Lung (tissue), 11 donors: ENCODE measurements at regions not wholly inside any gene's neighbourhood (a gene's known extent, or its start where the extent isn't known, plus 50 kb on each side); places are given as distances from the start of the nearest gene placed in this dataset.

Source experiments
- ATAC-seq: fragments of 200-7000 bp; cut with Tn5 transposase; one replicate; pipeline ENCODE4 v1.9.1; 2020; ENCODE audit warnings: moderate number of reproducible peaks; ENCODE audit not compliant: insufficient read depth, low FRiP score
- DNase-seq, 3 donors: peaks; one replicate each; pipeline ENCODE4 v3.0.0-alpha.2; 2013 to 2017
- H3K27ac ChIP-seq, 2 donors: one replicate each; pipeline ENCODE4 v1.5.1; 2013; ENCODE audit warnings: mild to moderate bottlenecking in 2 of 2, moderate library complexity in 2 of 2, control low read depth in 1 of 2, inconsistent platforms in 1 of 2, low read depth in 1 of 2, low read length in 1 of 2
- H3K27me3 ChIP-seq, 3 donors: one replicate each; pipeline ENCODE4 v1.5.1; 2013; ENCODE audit warnings: low read length in 2 of 3; ENCODE audit not compliant: control insufficient read depth in 3 of 3, insufficient read depth in 3 of 3
- H3K36me3 ChIP-seq, 4 donors: one replicate each; pipeline ENCODE4 v1.5.1; 2013; ENCODE audit warnings: low read length in 4 of 4, mild to moderate bottlenecking in 1 of 4, moderate library complexity in 1 of 4; ENCODE audit not compliant: control insufficient read depth in 4 of 4, insufficient read depth in 4 of 4
- H3K4me1 ChIP-seq, 5 donors: one replicate each; pipeline ENCODE4 v1.5.1; 2013; ENCODE audit warnings: low read length in 5 of 5, mild to moderate bottlenecking in 2 of 5, moderate library complexity in 1 of 5; ENCODE audit not compliant: control insufficient read depth in 5 of 5, insufficient read depth in 5 of 5
- H3K4me3 ChIP-seq: one replicate; pipeline ENCODE4 v1.5.1; 2013; ENCODE audit warnings: mild to moderate bottlenecking, control low read depth, moderate library complexity
- H3K9ac ChIP-seq, 2 donors: one replicate each; pipeline ENCODE4 v1.5.1; 2013; ENCODE audit warnings: low read length in 2 of 2, control low read depth in 1 of 2; ENCODE audit not compliant: insufficient read depth in 1 of 2
- H3K9me3 ChIP-seq, 4 donors: one replicate each; pipeline ENCODE4 v1.5.1; 2013; ENCODE audit warnings: low read length in 3 of 4, mild to moderate bottlenecking in 1 of 4, moderate library complexity in 1 of 4; ENCODE audit not compliant: control insufficient read depth in 4 of 4, insufficient read depth in 3 of 4
- WGBS, 2 donors: extraction: QIAGEN DNeasy Blood & Tissue Kit; methylation state at CpG; one replicate each; pipeline ENCODE4 v1.1.7; 2013; 5-methylcytosine and 5-hydroxymethylcytosine counted together
- TF ChIP-seq, protein P1 (sequence below): IDR thresholded peaks from 2 replicates; pipeline ENCODE4 v1.5.1; 2012; ENCODE audit warnings: mild to moderate bottlenecking; ENCODE audit errors: control extremely low read depth, extremely low read depth
- donor health status: control.
- donor health status: control.
- donor health status: Bipolar disorder and iron deficiency.
- donor health status: healthy.
- donor health status: DM: yes; HTN: yes; CAD: no.

GRCh38 chr18:1968801-1969498 is 602.4 kb downstream of the METTL4 start:
- Histone ChIP-seq H3K27me3 (no peaks in the 10 kb centered on the region), H3K4me3 (no peak overlapping the region), H3K4me1 (no peaks in the 10 kb centered on the region), H3K27ac (no peak overlapping the region), H3K9ac (no peak overlapping the region), H3K36me3 (no peaks in the 10 kb centered on the region), H3K9me3 (no peaks in the 10 kb centered on the region)
- DNase-seq, result no peak
- WGBS, 2 donors, result 85 to 90% methylated on average over 4 of the region's 4 CpGs
- TF ChIP-seq, protein P1, sequence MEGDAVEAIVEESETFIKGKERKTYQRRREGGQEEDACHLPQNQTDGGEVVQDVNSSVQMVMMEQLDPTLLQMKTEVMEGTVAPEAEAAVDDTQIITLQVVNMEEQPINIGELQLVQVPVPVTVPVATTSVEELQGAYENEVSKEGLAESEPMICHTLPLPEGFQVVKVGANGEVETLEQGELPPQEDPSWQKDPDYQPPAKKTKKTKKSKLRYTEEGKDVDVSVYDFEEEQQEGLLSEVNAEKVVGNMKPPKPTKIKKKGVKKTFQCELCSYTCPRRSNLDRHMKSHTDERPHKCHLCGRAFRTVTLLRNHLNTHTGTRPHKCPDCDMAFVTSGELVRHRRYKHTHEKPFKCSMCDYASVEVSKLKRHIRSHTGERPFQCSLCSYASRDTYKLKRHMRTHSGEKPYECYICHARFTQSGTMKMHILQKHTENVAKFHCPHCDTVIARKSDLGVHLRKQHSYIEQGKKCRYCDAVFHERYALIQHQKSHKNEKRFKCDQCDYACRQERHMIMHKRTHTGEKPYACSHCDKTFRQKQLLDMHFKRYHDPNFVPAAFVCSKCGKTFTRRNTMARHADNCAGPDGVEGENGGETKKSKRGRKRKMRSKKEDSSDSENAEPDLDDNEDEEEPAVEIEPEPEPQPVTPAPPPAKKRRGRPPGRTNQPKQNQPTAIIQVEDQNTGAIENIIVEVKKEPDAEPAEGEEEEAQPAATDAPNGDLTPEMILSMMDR, result no peak
- no peak for ATAC-seq

DNA sequence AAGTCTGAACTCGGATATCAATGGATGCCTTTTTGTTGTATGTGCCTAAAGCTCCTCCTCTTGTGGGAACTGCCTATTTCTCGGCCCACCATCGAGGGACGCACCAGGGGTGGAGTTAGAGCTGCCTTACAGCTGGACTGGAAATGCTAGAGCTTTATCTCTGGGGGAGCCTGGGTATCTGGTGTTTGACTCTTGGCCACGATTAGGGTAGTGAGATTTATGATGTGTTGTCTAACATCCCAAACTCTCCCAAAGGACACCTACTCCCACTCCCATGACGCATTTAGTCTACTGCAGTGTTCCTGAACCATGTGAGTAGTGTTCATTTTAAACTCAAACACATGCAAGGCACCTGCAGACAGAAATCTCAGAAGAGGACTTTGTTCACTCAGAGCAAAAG is 594.8 kb downstream of the METTL4 start:
- H3K27me3 ChIP-seq, result no peaks in the 10 kb centered on the region
- TF ChIP-seq, protein P1, result no peak
- H3K4me3 ChIP-seq, result no peak overlapping the region
- DNase-seq (no peak), ATAC-seq (no peak)
- no peak overlapping the region for H3K9ac ChIP-seq
- H3K9me3 ChIP-seq, result no peaks in the 10 kb centered on the region
- 44 to 55% methylated on average over 6 of the region's 6 CpGs for WGBS, 2 donors
- no peaks in the 10 kb centered on the region for H3K36me3 ChIP-seq
- no peak overlapping the region for H3K27ac ChIP-seq
- H3K4me1 ChIP-seq, result no peaks in the 10 kb centered on the region

DNA sequence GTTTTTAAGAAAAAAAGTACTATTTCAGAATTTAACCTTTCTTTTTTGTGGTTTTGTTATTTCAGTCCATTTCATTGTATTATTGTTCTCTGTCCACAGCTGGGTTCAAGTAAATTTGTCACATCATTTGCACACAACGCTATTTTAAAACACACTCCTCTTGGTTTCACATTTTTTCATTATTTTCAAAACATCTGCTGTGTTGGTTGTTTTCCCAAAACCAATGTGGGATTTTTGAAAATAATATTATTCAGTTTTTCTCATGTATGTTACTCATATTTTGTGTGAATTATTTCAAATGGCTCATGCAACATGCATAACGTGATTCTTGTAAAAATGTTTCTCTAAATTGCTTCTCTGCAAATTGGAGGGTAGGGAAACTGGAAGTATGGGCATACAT is 589.2 kb downstream of the METTL4 start:
- H3K9me3 ChIP-seq, result peaks cover 0 to 3% (median 0%) of the 10 kb centered on the region in 4 donors
- H3K27ac ChIP-seq, result no peak overlapping the region
- no peaks in the 10 kb centered on the region for H3K27me3 ChIP-seq
- no peak overlapping the region for H3K9ac ChIP-seq
- H3K36me3 ChIP-seq, result no peaks in the 10 kb centered on the region
- no peak for DNase-seq
- TF ChIP-seq, protein P1, result no peak
- H3K4me3 ChIP-seq, result no peak overlapping the region
- ATAC-seq, result no peak
- no peaks in the 10 kb centered on the region for H3K4me1 ChIP-seq
- WGBS, 2 donors, result 67 to 90% methylated on average over 2 of the region's 2 CpGs
